Left renal cortex interstitium (tissue), 4 donors: ENCODE measurements at regions not wholly inside any gene's neighbourhood (a gene's known extent, or its start where the extent isn't known, plus 50 kb on each side); places are given as distances from the start of the nearest gene placed in this dataset.

ENCODE experiments used
- DNase-seq, 4 donors: peaks; one replicate each; pipeline ENCODE4 v3.0.0-alpha.2; 2013; ENCODE audit warnings: low read depth in 4 of 4, low spot score in 2 of 4, missing footprints in 1 of 4

- no peak for DNase-seq
Observed at GRCh38 chr6:156725712-156726111, 51.5 kb upstream of the ARID1B start.

DNA sequence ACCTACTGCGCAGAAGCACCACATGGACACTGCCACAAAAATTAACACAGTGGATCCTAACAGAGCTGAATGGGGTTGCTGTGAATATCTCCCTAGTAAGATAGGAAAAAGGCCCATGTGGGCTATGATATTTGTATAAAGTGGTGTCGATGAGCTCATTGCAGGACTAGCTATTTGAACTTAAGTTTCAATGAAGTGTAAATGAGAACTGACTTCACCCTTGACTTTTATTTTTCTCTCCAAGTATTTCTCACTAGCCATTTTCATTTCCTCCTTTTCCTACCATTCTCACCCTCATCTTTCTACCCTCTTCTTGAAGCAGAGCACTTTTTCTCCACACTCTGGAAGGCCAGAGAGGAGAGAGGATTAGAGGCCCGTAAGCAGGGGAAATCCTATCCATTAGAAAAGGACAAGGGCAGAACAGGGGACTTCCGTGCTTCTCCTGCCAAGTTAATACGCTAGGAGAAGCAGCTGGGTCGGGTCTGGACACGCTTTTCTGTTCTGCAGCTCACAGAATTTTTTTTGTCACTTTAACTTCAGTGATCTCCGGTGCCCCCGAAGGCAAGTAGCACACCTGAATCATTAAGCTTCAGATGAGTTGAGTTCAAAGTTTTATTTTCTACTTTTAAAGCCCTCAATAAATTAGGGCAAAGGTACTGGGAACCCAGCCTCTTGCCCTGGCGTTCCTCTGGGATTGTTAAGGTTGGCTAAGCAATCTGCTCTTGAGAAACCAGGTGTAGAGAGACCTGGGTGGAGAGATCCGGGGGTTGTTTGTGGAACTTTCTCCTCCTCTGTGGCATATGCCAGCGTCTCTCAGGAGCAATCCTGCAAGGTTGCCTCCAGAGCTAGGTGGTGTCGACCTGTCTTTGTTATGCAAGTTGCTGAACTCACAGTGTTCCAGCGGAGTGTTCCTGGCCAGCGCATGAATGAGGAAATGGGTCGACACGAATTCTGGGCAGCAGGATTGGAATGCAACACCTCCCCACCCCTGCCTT, 56.2 kb upstream of the ARID1B start:
- DNase-seq = peak in 3 of 4 donors; percentile 41 to 55 (median 53)

DNA sequence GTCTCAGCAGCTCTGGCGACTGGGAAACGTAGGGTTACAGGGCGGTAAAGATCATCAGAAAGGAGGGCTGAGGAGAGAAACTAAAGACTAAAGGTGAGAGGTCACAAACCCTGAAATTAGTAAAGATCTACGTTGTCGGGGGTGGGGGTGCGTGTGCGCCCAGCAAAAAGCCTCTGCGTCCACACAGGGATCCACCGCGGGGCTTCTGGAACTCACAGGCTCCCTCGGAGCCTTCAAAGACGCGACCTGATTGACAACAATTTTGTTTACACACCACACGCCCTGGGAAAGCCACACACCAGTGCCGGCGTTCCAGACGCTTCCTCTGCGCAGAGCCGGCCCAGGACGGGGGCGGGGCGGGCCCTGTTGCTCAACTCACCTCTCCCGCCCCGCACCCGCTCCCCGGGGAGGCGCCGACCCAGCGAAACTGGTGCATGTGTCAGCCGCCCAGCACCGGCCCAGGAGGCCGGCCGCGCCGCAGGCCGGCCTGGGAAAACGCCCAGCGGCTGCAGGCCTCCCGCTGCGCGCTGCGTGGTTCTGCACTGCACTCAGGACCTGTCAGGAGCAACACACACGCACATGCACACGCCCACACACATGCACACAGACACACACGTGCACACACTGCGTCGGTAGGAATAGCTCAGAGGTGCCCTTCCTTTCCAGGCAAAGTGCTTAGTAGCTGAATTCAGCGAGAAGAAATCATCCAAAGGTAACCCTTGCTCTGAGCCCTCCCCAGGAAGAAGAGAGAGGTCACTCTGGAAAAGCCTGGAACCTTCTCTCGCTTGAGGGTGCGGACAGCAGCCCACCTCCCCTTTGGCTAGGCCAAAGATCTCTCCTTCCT, 57.2 kb upstream of the ARID1B start:
- peak in 3 of 4 donors; percentile 37 to 55 (median 48) for DNase-seq

GRCh38 chr6:156719395-156719719, 57.8 kb upstream of the ARID1B start:
- DNase-seq = no peak

- no peak for DNase-seq
Observed at GRCh38 chr6:156718647-156719394, 58.4 kb upstream of the ARID1B start.

- no peak for DNase-seq
Observed at GRCh38 chr6:156717542-156717941, 59.6 kb upstream of the ARID1B start.

GRCh38 chr6:156715839-156716238, 61.3 kb upstream of the ARID1B start:
- no peak for DNase-seq

DNA sequence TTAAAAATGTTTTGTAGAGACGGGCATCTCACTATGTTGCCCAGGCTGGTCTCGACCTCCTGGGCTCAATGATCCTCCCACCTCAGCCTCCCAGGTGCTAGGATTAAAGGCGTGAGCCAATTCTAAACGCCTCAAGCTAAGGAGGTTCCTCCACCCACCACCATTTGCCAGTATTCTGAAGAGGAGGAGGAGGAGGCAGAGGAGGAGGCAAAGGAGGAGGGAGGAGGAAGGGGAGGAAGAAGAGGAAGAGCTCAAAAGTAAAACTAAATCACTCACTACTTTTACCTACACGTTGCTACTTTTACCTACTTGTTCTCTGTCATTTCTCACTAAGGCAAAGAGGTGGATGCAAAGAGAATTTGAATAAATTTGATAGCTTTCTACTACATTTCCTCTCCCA, 63.6 kb upstream of the ARID1B start:
- no peak for DNase-seq

DNA sequence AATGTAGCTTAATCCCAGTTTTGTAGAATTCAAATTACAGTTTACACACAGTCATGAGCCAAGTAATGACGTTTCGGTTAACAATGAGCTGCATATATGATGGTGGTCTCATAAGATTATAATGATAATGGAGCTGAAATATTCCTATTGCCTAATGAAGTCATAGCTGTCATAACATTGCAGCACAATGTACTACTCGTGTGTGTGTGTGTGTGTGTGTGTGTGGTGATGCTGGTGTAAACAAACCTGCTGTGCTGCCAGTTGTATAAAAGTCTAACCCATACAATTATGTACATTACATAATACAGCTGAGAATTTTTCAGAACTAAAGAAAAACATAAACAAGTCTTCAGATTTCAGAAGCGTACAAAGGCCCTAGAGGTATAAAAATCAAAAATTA, 66.7 kb upstream of the ARID1B start:
- no peak for DNase-seq

DNA sequence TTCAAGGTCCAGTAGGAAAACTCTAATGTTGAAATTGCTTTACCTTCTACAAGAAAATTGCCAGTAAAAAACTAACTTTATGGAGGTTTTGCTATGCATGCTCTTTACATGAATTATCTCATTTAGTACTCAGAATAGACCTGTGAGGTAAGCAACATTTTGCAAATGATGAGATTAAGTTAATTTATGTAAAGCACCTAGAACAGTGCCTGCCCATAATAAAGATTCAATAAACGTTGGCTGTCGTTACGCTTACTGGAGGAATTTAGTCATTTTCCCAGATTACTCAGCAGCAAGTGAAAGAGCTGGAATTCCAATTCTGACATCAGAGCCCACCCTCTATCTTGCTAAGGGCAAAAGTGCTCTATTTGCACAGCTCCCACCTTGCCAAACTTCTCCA, 69.4 kb upstream of the ARID1B start:
- DNase-seq = no peak

GRCh38 chr6:156703719-156704118, 73.5 kb upstream of the ARID1B start:
- no peak for DNase-seq

DNA sequence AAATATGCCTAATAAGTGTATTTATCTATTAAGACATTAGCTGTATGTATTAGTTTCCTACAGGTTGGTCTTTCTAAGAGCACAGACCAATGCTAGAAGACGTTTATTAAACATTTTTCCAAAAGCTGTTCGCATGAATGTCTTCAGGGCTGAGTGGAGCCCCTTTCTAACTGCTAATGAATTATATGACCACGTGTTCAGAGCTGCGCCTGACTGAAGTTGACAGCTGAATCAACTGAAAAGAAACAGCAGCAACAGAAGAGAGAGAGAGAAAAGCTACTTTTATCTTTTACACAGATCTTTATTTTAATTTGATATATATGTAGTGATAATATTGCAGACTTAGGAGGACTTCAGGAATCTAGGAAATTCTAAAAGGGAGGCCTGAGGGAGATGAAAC, 75.2 kb upstream of the ARID1B start:
- no peak for DNase-seq

DNA sequence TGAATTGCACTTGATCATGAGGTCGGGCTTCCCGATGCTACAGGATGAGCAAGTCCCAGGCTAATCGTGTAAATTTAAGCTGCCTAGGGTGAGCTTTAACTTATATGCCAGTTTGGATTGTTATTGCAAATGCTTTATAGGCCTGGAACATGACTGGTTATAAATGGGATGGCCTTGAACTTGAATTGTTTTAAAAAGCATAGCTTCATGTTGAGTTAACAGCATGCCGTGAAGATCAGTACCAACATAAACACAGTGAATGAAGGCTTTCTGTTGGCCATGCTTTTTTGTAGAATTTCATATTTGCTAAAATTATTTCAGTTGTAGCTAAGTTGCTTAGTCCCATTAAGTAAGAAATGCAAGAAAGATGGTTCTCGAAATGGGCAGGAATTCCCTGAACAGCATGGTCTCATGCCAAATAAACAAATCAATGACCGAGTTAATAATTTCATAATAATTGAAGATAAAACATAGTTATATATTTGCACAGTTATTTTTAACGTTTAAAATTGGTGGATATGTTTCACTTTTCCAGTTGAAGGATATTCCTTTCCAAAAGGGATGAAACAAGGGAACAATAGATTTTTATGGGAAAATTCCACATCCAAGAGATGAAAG, 76.6 kb upstream of the ARID1B start:
- no peak for DNase-seq

- no peak for DNase-seq
Observed at GRCh38 chr6:156699935-156700334, 77.2 kb upstream of the ARID1B start.

GRCh38 chr6:156699017-156699421, 78.2 kb upstream of the ARID1B start:
- DNase-seq = no peak

- no peak for DNase-seq
Observed at GRCh38 chr6:156698239-156699016, 78.8 kb upstream of the ARID1B start.

GRCh38 chr6:156697225-156697830, 79.8 kb upstream of the ARID1B start:
- no peak for DNase-seq

DNA sequence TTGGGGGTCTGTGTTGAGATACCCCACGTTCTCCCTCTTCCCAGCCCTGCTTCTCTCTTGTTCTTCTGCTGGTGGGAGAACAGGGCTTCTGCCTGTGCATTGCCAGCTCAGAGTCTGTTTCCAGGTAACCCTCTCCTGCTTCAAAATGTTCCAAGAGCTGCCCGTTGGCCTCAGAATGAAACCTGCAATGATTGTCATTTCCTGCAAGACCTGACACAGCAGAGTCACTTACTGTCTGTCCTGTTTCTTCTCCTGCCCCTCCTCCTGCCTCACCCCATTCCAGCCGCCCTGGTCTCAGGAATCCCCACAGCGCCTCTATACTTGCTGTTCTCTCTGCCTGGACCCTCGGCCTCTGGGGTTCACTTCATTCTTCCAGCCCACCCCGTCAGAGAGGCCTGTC, 81.4 kb upstream of the ARID1B start:
- DNase-seq = no peak

DNA sequence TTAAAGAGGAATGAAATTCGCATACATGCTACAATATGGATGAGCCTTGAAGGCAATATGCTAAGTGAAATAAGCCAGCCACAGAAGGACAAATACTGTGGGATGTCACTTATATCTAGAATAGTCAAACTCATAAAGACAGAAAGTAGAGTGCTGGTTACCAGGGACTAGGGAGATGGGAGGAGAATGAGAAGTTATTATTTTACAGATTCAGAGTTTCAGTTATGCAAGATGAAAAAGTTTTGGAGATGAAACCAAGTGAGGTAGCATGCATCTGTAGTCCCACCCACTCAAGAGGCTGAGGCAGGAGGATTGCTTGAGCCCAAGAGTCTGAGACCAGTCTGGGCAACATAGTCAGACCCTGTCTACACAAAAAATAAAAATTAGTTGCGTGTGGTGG, 82.5 kb upstream of the ARID1B start:
- DNase-seq = no peak
